ENCODE measurements at regions not wholly inside any gene's neighbourhood (a gene's known extent, or its start where the extent isn't known, plus 50 kb on each side); places are given as distances from the start of the nearest gene placed in this dataset.

GRCh38 chr2:9097239-9097638 is 93.8 kb upstream of the MBOAT2 start:
- no peaks in the 10 kb centered on the region for H3K4me1 ChIP-seq (ENCODE audit: control insufficient read depth, extremely low read depth, insufficient read depth, low read length)
- ChIA-PET CTCF (no interaction called here), POLR2A (no interaction called here)
- BruUV-seq (replicated peaks): no TSS peak
- no peaks in the 10 kb centered on the region for H3K27me3 ChIP-seq (ENCODE audit: control insufficient read depth in 2 of 2, insufficient read depth in 2 of 2, low read length in 2 of 2)
- no peaks in the 10 kb centered on the region for H4K20me1 ChIP-seq (replicated peaks; ENCODE audit: control insufficient read depth, extremely low read depth, insufficient read depth, low read length)
- H3K27ac ChIP-seq (ENCODE audit: insufficient read depth, low read depth, low read length): no peak overlapping the region
- no peak for TF ChIP-seq POLR2AphosphoS5 (IDR thresholded peaks at IDR 0.05; ENCODE audit: insufficient read depth, low read depth, low read length)
- no peak for TF ChIP-seq GATA2 (IDR thresholded peaks at IDR 0.05; ENCODE audit: insufficient read depth, insufficient read length, low read depth, low read length)
- no peak for TF ChIP-seq POLR2A (IDR thresholded peaks at IDR 0.05; ENCODE audit: low read depth, low read length)
- TF ChIP-seq JUN (IDR thresholded peaks at IDR 0.05; ENCODE audit: borderline replicate concordance, insufficient read depth, insufficient read length, low read depth): no peak
- TF ChIP-seq MYC (IDR thresholded peaks at IDR 0.05; ENCODE audit: low read depth, low read length): no peak
- no peak for TF ChIP-seq EZH2 (IDR thresholded peaks at IDR 0.05; ENCODE audit: borderline replicate concordance, low read depth, low read length, severe bottlenecking)
- TF ChIP-seq MAX (IDR thresholded peaks at IDR 0.05; ENCODE audit: insufficient read depth, insufficient read length): no peak
- H3K9me3 ChIP-seq (replicated peaks; ENCODE audit: control insufficient read depth, insufficient read depth, low read length): no peaks in the 10 kb centered on the region
- no peak overlapping the region for H3K4me3 ChIP-seq (replicated peaks in 1 of 3; ENCODE audit: insufficient read depth in 1 of 3, low read depth in 1 of 3, low read length in 3 of 3)
- no peak overlapping the region for H3K4me2 ChIP-seq (ENCODE audit: insufficient read depth, low read length)
- no peak for DNase-seq (ENCODE audit: low read depth, low spot score)
- no peak overlapping the region for H3K9ac ChIP-seq (replicated peaks; ENCODE audit: extremely low read depth, insufficient read depth, low read length)
- H2AFZ ChIP-seq (ENCODE audit: low read depth, low read length): no peak overlapping the region
- no peak for FAIRE-seq
- H3K79me2 ChIP-seq (ENCODE audit: control insufficient read depth, insufficient read depth, low read length): no peaks in the 10 kb centered on the region
- no peaks in the 10 kb centered on the region for H3K9me1 ChIP-seq (replicated peaks; ENCODE audit: control insufficient read depth, extremely low read depth, insufficient read depth, low read length)
- dilution Hi-C loops (cut with MboI; ENCODE audit: extremely low pct_ligation_motif_present, low sequenced_read_pairs): no loop called here
- intact Hi-C loops (cut with micrococcal nuclease): no loop called here
- H3K36me3 ChIP-seq (ENCODE audit: control insufficient read depth in 2 of 2, extremely low read depth in 1 of 2, insufficient read depth in 2 of 2, low read length in 2 of 2): no peaks in the 10 kb centered on the region

- TF ChIP-seq FOS (IDR thresholded peaks at IDR 0.05; ENCODE audit: borderline replicate concordance, insufficient read depth, low read length) (no peak), POLR2AphosphoS5 (IDR thresholded peaks at IDR 0.05; ENCODE audit: insufficient read depth, low read depth, low read length) (no peak), GATA2 (IDR thresholded peaks at IDR 0.05; ENCODE audit: insufficient read depth, insufficient read length, low read depth, low read length) (no peak), MAX (IDR thresholded peaks at IDR 0.05; ENCODE audit: insufficient read depth, insufficient read length) (no peak), JUN (IDR thresholded peaks at IDR 0.05; ENCODE audit: borderline replicate concordance, insufficient read depth, insufficient read length, low read depth) (no peak), EZH2 (IDR thresholded peaks at IDR 0.05; ENCODE audit: borderline replicate concordance, low read depth, low read length, severe bottlenecking) (no peak), POLR2A (IDR thresholded peaks at IDR 0.05; ENCODE audit: low read depth, low read length) (no peak), CTCF (IDR thresholded peaks at IDR 0.05; ENCODE audit: extremely low read depth in 1 of 2, insufficient read depth in 1 of 2, low read depth in 1 of 2, low read length in 2 of 2) (no peak), MYC (IDR thresholded peaks at IDR 0.05; ENCODE audit: low read depth, low read length) (no peak)
- Histone ChIP-seq H3K4me2 (ENCODE audit: insufficient read depth, low read length) (no peak overlapping the region), H3K9me3 (replicated peaks; ENCODE audit: control insufficient read depth, insufficient read depth, low read length) (no peaks in the 10 kb centered on the region), H3K36me3 (ENCODE audit: control insufficient read depth in 2 of 2, extremely low read depth in 1 of 2, insufficient read depth in 2 of 2, low read length in 2 of 2) (no peaks in the 10 kb centered on the region), H3K9ac (replicated peaks; ENCODE audit: extremely low read depth, insufficient read depth, low read length) (no peak overlapping the region), H3K4me3 (replicated peaks in 1 of 3; ENCODE audit: insufficient read depth in 1 of 3, low read depth in 1 of 3, low read length in 3 of 3) (no peak overlapping the region), H3K79me2 (ENCODE audit: control insufficient read depth, insufficient read depth, low read length) (no peaks in the 10 kb centered on the region), H3K4me1 (ENCODE audit: control insufficient read depth, extremely low read depth, insufficient read depth, low read length) (no peaks in the 10 kb centered on the region), H3K9me1 (replicated peaks; ENCODE audit: control insufficient read depth, extremely low read depth, insufficient read depth, low read length) (no peaks in the 10 kb centered on the region), H4K20me1 (replicated peaks; ENCODE audit: control insufficient read depth, extremely low read depth, insufficient read depth, low read length) (no peaks in the 10 kb centered on the region), H2AFZ (ENCODE audit: low read depth, low read length) (no peak overlapping the region), H3K27ac (ENCODE audit: insufficient read depth, low read depth, low read length) (no peak overlapping the region), H3K27me3 (ENCODE audit: control insufficient read depth in 2 of 2, insufficient read depth in 2 of 2, low read length in 2 of 2) (no peaks in the 10 kb centered on the region)
- FAIRE-seq (no peak), DNase-seq (ENCODE audit: low read depth, low spot score) (no peak)
- intact Hi-C loops (cut with micrococcal nuclease): no loop called here
- dilution Hi-C loops (cut with MboI; ENCODE audit: extremely low pct_ligation_motif_present, low sequenced_read_pairs): no loop called here
- POLR2A ChIA-PET: no interaction called here
- CTCF ChIA-PET: no interaction called here
- no TSS peak for BruUV-seq (replicated peaks)
These were observed 93.3 kb upstream of the MBOAT2 start for GRCh38 chr2:9096761-9097160.
